Tibial artery (tissue), 4 donors: ENCODE measurements at regions not wholly inside any gene's neighbourhood (a gene's known extent, or its start where the extent isn't known, plus 50 kb on each side); places are given as distances from the start of the nearest gene placed in this dataset.

Source experiments
- DNase-seq, 2 donors: peaks; one replicate each; pipeline ENCODE4 v3.0.0-alpha.2; 2019
- H3K27ac ChIP-seq, 2 donors: fragments of 200-600 bp; sonication (generic) in 1 of 2; 1 replicate in 1 of 2; 2 replicates in 1 of 2; pipeline ENCODE4 v1.5.1; 2018 to 2019; ENCODE audit warnings: mild to moderate bottlenecking in 1 of 2
- H3K27me3 ChIP-seq, 2 donors: fragments of 200-600 bp; sonication (generic) in 1 of 2; one replicate each; pipeline versions ENCODE4 v1.5.1 to v1.6.0; 2016 to 2019
- H3K36me3 ChIP-seq, 3 donors: fragments of 200-600 bp; sonication (generic) in 2 of 3; one replicate each; pipeline ENCODE4 v1.5.1; 2016 to 2019; ENCODE audit warnings: mild to moderate bottlenecking in 2 of 3
- H3K4me1 ChIP-seq, 4 donors: fragments of 200-600 bp; sonication (generic) in 2 of 4; 1 replicate in 3 of 4; 2 replicates in 1 of 4; pipeline ENCODE4 v1.5.1; 2016 to 2019
- H3K4me3 ChIP-seq, 2 donors: fragments of 200-600 bp; sonication (generic) in 1 of 2; 1 replicate in 1 of 2; 2 replicates in 1 of 2; pipeline ENCODE4 v1.5.1; 2018 to 2019; ENCODE audit warnings: mild to moderate bottlenecking in 2 of 2
- H3K9me3 ChIP-seq, 3 donors: fragments of 200-600 bp; sonication (generic) in 1 of 3; one replicate each; pipeline ENCODE4 v1.5.1; 2016 to 2019
- intact Hi-C: fragments of 100-400 bp; cut with DNase I; formaldehyde crosslinking; loops from one replicate; pipeline ENCODE4 v1.15.0; 2023; ENCODE audit warnings: low total_unique reads
- TF ChIP-seq, protein P1 (sequence below), 2 experiments: fragments of 200-600 bp in 1 of 2; fragments of 450-650 bp in 1 of 2; IDR thresholded peaks; one replicate each; pipeline ENCODE4 v1.5.1; 2017 to 2019; ENCODE audit warnings: antibody characterized with exemption in 2 of 2, mild to moderate bottlenecking in 1 of 2, moderate library complexity in 1 of 2

DNA sequence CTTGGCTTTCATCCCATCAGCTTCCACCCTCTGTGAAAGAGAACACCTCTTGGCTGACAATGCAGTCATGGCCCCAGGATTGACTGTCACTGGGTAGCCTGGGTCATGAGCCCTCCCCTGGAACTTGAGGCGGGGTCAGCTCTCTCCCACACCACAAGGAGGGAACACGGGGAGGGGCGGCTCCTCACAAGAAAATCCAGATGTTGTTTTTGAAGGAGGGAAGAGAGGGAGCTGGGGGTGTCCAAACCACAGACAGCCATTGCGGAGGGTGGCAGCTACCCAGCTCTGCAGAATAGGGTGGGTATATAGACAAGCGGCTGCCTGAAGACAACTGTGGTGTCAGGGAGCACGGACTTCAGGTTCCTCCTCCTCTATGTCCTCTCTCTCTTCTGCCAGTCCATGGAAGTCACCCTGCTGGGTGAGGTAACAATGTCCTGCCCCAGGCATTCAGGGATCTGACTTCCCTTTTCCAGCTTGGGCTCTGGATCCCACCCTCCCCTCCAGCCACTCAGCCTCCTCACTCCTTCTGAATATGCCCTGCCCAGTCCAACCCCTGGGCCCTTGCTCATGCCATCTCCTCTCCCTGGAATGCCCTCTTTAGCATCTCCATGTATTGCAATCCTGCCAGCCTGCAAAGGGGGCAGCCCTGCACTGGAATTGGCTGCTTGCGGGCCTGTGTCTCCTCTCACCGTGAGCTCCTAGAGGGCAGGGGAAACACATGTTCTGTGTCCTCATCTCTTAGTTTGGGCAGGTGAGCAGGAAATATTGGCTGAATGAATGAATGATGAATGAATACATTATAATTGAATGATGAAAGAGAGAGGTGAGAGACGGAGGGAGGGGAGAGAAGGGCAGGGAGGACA lies 60.9 kb upstream of the RUNX3 start:
- no peak overlapping the region for H3K27ac ChIP-seq
- H3K36me3 ChIP-seq, result no peaks in the 10 kb centered on the region
- H3K27me3 ChIP-seq, result peaks cover 0 to 30% of the 10 kb centered on the region in 2 donors
- H3K4me3 ChIP-seq, result no peak overlapping the region
- H3K4me1 ChIP-seq, result no peaks in the 10 kb centered on the region
- no peak for DNase-seq
- intact Hi-C loops, result no loop called here
- TF ChIP-seq, protein P1, sequence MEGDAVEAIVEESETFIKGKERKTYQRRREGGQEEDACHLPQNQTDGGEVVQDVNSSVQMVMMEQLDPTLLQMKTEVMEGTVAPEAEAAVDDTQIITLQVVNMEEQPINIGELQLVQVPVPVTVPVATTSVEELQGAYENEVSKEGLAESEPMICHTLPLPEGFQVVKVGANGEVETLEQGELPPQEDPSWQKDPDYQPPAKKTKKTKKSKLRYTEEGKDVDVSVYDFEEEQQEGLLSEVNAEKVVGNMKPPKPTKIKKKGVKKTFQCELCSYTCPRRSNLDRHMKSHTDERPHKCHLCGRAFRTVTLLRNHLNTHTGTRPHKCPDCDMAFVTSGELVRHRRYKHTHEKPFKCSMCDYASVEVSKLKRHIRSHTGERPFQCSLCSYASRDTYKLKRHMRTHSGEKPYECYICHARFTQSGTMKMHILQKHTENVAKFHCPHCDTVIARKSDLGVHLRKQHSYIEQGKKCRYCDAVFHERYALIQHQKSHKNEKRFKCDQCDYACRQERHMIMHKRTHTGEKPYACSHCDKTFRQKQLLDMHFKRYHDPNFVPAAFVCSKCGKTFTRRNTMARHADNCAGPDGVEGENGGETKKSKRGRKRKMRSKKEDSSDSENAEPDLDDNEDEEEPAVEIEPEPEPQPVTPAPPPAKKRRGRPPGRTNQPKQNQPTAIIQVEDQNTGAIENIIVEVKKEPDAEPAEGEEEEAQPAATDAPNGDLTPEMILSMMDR (IDR thresholded peaks at IDR 0.05), result no peak
- peaks cover 0 to 10% (median 5%) of the 10 kb centered on the region in 3 donors for H3K9me3 ChIP-seq

DNA sequence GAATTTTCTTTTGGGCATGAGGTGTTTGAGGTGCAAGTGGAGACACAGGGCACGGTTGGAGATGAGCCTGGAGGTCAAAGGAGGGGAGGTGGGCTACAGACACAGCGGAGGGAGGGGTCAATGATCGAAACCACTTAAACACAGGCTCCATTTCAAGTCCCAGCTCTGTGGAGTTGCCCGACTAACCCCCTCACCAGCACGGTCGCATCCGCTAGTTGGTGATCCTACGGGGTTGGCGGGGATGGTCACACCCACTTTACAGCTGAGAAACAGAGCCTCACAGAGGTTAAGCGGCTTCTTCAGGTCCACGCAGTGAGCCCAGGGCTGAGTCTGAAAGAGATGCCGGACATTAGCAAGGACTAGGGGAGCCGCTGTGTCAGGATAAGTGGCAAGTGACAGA lies 60.1 kb upstream of the RUNX3 start:
- TF ChIP-seq, protein P1 (IDR thresholded peaks at IDR 0.05), result no peak
- Histone ChIP-seq H3K9me3 (peaks cover 0 to 10% (median 5%) of the 10 kb centered on the region in 3 donors), H3K36me3 (no peaks in the 10 kb centered on the region), H3K4me1 (no peaks in the 10 kb centered on the region), H3K4me3 (no peak overlapping the region), H3K27ac (no peak overlapping the region), H3K27me3 (peaks cover 0 to 30% of the 10 kb centered on the region in 2 donors)
- intact Hi-C loops, result no loop called here
- no peak for DNase-seq

DNA sequence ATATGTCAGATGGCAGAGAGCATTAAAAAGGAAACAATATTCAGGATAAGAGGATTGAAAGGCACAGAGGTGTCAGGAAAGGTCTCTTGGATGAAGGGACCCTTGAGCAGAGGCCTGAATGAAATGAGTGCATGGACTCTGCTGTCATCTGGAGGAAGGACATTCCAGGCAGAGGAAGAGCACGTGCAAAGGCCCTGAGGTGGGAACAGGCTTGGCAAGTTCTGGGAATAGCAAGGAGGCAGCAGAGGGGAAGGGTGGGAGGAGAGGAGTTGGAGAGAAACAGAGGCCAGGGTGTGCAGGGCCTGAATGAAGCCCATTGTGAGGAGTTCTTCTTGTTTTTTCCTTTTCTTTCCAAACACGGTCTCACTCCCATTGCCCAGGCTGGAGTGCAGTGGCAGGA lies 59.0 kb upstream of the RUNX3 start:
- peaks cover 0 to 30% of the 10 kb centered on the region in 2 donors for H3K27me3 ChIP-seq
- H3K9me3 ChIP-seq, result peaks cover 0 to 10% (median 5%) of the 10 kb centered on the region in 3 donors
- intact Hi-C loops, result no loop called here
- TF ChIP-seq, protein P1 (IDR thresholded peaks at IDR 0.05), result no peak
- no peak overlapping the region for H3K27ac ChIP-seq
- H3K36me3 ChIP-seq, result no peaks in the 10 kb centered on the region
- DNase-seq, result no peak
- no peaks in the 10 kb centered on the region for H3K4me1 ChIP-seq
- H3K4me3 ChIP-seq, result no peak overlapping the region

DNA sequence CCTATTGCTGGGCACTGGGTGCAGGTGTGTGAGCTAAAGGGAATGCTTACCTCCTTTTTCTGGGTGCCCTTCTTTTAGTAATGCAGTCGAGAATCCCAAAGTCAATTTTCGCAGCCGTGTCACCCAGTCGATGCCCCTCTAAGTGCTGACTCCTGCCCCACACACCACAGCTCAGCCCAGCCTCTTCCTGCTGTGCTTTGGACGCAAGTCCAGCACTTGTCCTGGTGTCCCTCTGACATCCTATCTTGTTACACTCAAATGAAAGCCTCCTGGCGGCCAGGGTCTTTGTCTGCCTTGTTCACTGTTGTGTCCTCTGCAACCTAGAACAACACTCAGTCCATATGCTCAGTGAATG lies 58.5 kb upstream of the RUNX3 start:
- intact Hi-C loops, result no loop called here
- Histone ChIP-seq H3K27ac (no peak overlapping the region), H3K36me3 (no peaks in the 10 kb centered on the region), H3K4me3 (no peak overlapping the region), H3K4me1 (no peaks in the 10 kb centered on the region), H3K27me3 (peaks cover 0 to 29% of the 10 kb centered on the region in 2 donors), H3K9me3 (peaks cover 0 to 10% (median 5%) of the 10 kb centered on the region in 3 donors)
- DNase-seq, result no peak
- TF ChIP-seq, protein P1 (IDR thresholded peaks at IDR 0.05), result no peak

DNA sequence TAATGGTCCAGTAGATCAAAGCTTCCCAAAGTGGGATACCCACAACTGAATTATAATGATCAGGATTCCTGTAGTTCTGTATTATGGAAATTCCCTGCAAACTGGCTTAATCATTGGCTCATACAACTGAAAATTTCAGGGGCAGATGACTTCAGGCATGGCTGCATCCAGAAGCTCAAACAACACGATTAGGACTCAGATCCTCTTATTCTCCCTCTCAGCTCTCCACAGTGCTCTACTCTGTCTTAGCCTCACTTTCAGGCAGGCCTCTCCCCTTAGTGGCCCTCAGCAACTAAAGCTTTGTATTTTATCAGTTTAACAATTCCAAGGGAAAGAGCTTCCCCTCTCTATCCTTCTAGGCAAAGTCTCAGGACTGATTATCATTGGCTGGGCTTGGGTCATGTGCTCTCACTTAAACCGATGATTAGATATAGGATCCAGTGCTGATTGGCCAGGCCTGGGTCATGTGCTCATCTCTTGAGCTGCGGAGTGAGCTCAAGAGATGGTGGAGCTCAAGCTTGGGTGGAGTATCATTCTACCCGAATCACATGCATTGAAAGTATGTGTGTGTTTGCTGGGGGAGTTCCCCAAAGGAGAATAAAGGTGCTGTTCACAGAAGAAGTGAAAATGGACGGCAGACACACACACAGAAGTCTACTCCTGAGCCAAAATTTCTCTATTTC lies 57.9 kb upstream of the RUNX3 start:
- H3K36me3 ChIP-seq, result no peaks in the 10 kb centered on the region
- no peaks in the 10 kb centered on the region for H3K4me1 ChIP-seq
- no peak overlapping the region for H3K4me3 ChIP-seq
- TF ChIP-seq, protein P1 (IDR thresholded peaks at IDR 0.05), result no peak
- no peak for DNase-seq
- peaks cover 0 to 25% of the 10 kb centered on the region in 2 donors for H3K27me3 ChIP-seq
- intact Hi-C loops, result no loop called here
- H3K9me3 ChIP-seq, result peaks cover 0 to 10% (median 5%) of the 10 kb centered on the region in 3 donors
- no peak overlapping the region for H3K27ac ChIP-seq
